Left hindlimb (tissue), 1 donor: ENCODE measurements at regions not wholly inside any gene's neighbourhood (a gene's known extent, or its start where the extent isn't known, plus 50 kb on each side); places are given as distances from the start of the nearest gene placed in this dataset.

ENCODE experiments used
- DNase-seq: peaks from one replicate; pipeline ENCODE4 v3.0.0-alpha.2; 2018

DNA sequence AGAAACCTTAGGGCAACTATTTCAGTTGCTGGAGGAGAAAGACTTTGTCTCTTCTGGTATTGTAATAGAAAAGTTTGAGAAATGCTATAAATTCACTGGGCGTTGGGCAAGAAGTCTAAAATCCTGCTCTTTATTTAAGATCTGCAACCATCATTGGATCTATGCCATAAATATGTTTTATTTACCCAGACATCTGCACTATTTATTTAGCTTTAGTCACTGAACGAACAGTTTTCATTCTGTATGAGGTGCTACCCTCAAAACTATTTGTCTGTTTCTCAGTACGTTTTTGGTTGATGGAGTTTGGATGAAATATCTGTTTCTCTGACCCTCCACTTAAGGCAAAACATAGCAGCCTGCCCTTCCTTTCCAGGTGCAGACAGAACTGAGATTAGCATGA, 171.5 kb downstream of the SNX19 start:
- DNase-seq: no peak

DNA sequence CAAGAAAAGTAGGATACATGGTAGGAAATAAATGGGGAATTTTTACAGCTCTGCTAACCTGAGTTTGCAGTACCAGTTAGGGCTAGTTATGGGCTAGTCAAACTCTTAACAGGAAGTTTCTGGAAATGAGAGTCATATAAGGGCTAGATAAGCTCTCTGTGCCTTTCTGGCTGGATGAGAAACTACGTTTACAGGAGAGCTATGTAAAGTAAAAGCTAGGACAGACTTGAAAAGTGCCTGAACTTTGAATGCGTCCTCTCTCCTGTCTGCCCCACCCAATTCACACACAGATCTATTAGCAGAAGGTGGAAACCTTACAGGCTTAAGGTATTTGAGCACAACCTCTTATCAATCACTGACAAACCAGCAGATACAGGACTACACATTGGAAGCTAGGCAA, 167.1 kb downstream of the SNX19 start:
- no peak for DNase-seq

DNA sequence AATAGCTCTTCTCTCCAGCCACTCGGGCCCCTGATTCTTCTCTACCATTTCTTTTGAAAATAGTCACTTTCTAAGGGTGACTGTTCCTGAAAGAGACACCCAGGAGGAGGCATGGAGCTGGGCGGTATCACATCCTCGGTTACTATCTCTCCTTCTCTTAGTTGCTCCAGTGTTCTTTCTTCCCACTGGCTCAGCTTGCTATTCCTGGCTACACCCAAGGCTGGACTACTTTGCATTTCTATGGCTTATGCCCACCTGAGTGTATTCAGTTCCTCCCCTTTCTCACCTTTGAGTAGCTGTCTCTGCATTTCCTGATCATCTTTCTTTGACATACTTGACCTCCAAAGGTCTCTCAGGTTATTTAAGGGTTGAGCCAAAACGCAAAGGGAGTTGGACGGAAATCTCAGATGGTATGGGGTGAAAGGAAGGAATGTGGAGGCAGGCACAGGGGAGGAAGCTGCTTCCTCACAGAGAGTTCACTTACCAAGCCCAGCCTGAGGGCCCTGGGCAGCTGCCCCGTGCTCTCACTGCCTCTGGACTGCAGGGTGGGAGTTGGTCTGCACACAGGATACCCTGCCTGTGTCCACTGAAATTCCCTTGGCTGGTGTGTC, 155.7 kb downstream of the SNX19 start:
- DNase-seq: no peak

GRCh38 chr11:130761560-130762220, 154.6 kb downstream of the SNX19 start:
- DNase-seq: no peak

DNA sequence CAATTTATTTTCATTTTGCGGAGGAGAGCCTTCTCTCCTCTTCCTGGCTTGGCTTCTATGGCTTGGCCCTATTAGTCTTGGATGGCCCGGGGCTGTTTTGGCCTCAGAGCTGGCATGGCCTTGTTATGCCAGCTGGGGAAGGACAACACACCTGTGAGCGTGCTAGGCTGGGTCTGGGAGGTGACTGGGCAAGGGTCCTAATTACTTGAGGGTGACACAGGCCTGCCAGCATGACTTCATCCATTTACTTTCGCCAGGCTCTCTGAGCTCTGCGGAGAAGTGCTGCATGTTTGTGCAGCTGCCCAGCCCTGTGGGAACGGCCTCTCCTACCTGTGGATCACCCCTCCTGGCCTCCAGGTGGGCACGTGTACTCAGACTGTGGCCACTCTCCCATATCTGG, 153.6 kb downstream of the SNX19 start:
- DNase-seq: no peak

GRCh38 chr11:130763087-130763980, 152.9 kb downstream of the SNX19 start:
- no peak for DNase-seq

DNA sequence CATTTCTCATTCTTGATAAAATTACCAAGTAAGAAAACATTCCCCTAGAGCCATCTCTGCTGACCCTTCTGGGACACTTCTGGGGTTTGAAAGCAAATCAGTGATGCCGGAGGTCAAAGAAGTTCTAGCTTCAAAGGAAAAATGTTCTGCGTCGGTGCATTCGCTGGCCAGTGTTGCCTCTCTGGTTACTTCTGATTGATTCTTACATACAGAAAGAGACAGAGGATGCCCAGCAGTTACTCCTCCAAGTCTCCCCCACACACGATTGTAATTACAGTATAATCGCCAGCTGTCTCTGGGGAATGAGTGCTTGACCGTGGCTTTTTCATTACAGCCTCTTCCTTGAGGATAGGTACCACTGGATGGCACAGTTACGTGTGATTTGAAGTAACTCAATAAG, 150.9 kb downstream of the SNX19 start:
- no peak for DNase-seq

- DNase-seq: no peak
Observed at GRCh38 chr11:130765951-130766649, 150.2 kb downstream of the SNX19 start.

- no peak for DNase-seq
Observed at GRCh38 chr11:130766650-130767565, 149.4 kb downstream of the SNX19 start.

GRCh38 chr11:130769782-130770535, 146.3 kb downstream of the SNX19 start:
- no peak for DNase-seq

DNA sequence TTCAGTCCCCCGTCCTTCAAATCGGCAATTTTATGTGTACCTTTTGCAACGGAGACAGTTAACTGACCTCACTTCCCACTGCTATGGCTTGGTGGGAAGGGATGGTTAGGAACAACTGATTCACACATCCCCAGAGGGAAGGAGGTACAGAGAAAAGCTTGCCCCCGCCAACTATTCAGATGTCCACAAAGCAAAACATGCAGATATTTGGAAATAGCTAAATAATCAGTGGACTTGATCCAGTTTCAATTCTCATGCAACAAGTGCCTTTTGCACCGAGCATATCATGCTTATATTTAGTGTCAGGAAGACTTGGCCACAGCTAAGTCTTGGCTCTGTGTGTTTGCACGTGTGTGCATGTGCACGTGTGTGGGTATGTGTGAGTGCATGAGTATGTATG, 144.6 kb downstream of the SNX19 start:
- DNase-seq: no peak

- no peak for DNase-seq
Observed at GRCh38 chr11:130772266-130773227, 143.7 kb downstream of the SNX19 start.

DNA sequence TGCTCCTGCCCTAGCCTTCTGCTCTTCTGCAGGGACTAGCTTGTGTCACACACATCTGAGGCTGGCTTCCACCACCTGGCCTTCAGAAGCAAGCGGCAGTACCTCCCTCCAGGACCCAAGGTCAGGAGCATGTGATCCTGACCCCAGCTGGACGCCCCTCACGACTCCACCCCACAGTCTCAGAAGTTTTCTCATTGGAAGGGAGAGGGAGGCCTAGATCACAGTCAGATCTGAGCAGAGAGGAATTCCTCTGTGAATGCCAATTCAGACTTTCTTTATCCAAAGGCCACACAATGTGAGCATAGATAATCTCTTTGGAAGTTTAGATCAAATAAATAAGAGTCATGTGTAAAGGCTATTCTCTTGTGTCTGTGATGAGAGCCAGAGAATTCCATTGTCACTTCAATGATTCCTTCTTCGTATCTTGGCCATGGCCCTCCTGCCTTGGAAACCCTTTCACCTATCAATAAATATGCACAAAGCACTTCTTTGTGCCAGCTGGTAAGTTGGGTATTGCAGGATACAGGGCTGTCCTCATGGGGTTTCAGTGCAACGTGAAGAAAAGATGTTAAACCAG, 142.9 kb downstream of the SNX19 start:
- DNase-seq: no peak

GRCh38 chr11:130774703-130775102, 141.6 kb downstream of the SNX19 start:
- no peak for DNase-seq

DNA sequence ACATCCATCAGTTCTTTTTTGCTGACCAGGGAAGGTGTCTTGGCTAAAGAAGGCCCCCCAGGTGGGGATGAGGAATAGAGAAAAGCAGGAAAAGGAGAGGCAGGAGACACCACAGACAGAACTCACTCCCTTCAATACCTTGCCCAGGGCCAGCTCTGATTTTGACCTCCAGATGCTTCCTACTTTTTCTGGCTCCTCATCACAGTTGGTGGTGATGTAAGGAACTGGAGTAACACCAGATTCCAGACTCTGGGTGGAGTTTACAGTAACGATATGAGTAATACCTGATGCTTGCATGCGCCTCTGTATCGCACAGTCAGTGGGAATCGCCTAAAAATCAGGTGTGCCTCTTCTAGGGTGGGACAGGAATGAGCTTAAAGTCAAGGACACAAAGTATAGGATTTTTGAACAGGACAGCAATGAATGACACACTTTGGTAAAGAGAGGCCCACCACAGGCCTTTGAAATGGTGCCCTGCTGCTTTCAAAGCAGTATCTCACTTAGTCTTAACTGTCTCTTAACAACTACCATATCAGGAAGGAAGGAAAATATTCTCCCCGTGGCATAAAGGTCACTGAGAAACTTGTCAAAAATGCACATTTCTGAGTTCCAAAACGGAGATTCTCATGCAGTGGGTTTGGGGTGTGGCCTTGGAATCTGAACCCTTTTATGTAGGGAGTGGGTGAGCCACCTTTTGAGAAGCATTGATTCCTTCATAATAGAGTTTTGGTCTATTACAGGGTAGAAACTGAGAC, 140.8 kb downstream of the SNX19 start:
- DNase-seq: no peak

DNA sequence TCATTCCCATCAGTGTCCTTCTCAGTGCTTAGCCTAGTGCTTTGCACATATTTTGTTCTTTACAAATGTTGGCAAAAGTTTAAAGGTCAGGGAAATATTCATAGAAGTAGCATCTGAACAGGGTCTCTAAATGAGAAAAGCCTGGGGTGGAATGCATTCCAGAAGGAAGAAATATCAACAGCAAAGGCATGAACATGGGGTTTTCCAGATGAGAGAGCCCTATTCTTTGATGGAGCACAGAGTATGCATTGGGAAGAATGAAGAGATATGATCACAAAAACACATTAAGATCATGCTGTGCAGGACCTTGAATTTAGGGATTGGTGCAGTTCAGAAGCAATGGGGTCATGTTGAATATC, 140.2 kb downstream of the SNX19 start:
- no peak for DNase-seq

DNA sequence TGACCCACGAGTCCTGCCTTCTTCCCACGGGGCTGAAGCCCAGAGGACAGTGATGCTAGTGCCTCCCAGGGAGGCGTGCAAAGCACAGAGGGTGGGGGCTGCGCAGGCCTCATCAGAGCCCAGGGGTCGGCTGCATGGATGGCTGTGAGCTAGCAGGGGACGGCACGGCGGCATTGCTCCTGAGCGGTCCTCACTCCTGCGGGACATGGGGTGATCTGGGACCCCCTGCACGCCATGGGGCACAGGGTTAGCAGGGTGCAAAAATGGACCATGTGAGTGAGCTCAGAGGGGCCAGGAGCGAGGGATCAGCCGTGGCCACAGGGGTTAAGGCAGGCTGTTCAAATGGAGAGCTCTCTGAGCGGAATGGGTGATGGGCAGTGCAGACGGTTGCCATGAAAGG, 138.3 kb downstream of the SNX19 start:
- DNase-seq: no peak

DNA sequence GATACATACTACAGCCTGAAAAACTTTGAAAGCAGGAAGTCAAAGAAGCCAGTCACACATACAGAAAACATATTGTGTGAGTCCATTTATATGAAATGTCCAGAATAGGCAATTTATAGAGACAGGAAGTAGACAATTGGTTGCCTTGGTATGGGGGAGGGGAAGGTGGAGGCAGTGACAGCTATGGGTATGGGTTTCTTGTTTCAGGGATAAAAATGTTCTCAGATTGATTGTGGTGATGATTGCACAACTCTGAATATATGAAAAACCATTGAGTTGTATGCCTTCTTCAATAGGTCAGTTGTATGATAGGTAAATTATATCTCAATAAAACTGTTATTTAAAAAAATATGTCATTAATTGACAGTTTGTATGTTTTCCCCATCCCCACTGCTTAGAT, 137.6 kb downstream of the SNX19 start:
- DNase-seq: no peak

GRCh38 chr11:130779267-130779666, 137.0 kb downstream of the SNX19 start:
- no peak for DNase-seq
